Liver (tissue), 8 donors: ENCODE measurements at regions not wholly inside any gene's neighbourhood (a gene's known extent, or its start where the extent isn't known, plus 50 kb on each side); places are given as distances from the start of the nearest gene placed in this dataset.

ENCODE experiments used
- DNase-seq: peaks from one replicate; pipeline ENCODE4 v3.0.0-alpha.2; 2017; ENCODE audit warnings: low spot score
- H3K27ac ChIP-seq, 2 donors: one replicate each; pipeline ENCODE4 v1.7.0; 2013; ENCODE audit warnings: inconsistent platforms in 2 of 2, low read length in 2 of 2, control low read depth in 1 of 2, low read depth in 1 of 2, mild to moderate bottlenecking in 1 of 2
- H3K27me3 ChIP-seq, 4 donors: one replicate each; pipeline versions ENCODE4 v1.6.1 to v1.7.0; 2013; ENCODE audit warnings: low read length in 3 of 4, inconsistent platforms in 1 of 4, mild to moderate bottlenecking in 1 of 4, moderate library complexity in 1 of 4; ENCODE audit not compliant: control insufficient read depth in 4 of 4, insufficient read depth in 4 of 4
- H3K36me3 ChIP-seq, 4 donors: one replicate each; pipeline versions ENCODE4 v1.6.1 to v1.7.0; 2013; ENCODE audit warnings: low read length in 3 of 4, mild to moderate bottlenecking in 3 of 4, low read depth in 1 of 4, moderate library complexity in 1 of 4; ENCODE audit not compliant: control insufficient read depth in 4 of 4, insufficient read depth in 3 of 4
- H3K4me1 ChIP-seq, 4 donors: one replicate each; pipeline versions ENCODE4 v1.6.1 to v1.7.0; 2013; ENCODE audit warnings: low read length in 3 of 4, mild to moderate bottlenecking in 3 of 4, moderate library complexity in 1 of 4; ENCODE audit not compliant: control insufficient read depth in 4 of 4, insufficient read depth in 4 of 4
- H3K4me3 ChIP-seq, 3 donors: one replicate each; pipeline versions ENCODE4 v1.6.1 to v1.7.0; 2013; ENCODE audit warnings: low read length in 3 of 3, control low read depth in 1 of 3, low read depth in 1 of 3, mild to moderate bottlenecking in 1 of 3
- H3K9ac ChIP-seq, 2 donors: one replicate each; pipeline ENCODE4 v1.7.0; 2013; ENCODE audit warnings: low read length in 2 of 2, mild to moderate bottlenecking in 2 of 2, moderate library complexity in 2 of 2, control low read depth in 1 of 2, low read depth in 1 of 2
- H3K9me3 ChIP-seq, 4 donors: one replicate each; pipeline versions ENCODE4 v1.6.1 to v1.7.0; 2013; ENCODE audit warnings: low read length in 3 of 4; ENCODE audit not compliant: control insufficient read depth in 4 of 4
- ATF3 ChIP-seq: IDR thresholded peaks from 2 replicates; pipeline ENCODE4 v1.6.1; 2016; ENCODE audit warnings: antibody characterized with exemption
- CTCF ChIP-seq: fragments of 150-350 bp; IDR thresholded peaks from 2 replicates; pipeline ENCODE4 v1.5.1; 2017; ENCODE audit warnings: improper control_type of control experiment, low read depth, low read length; ENCODE audit not compliant: missing input control
- EGR1 ChIP-seq, 2 donors: IDR thresholded peaks; 2 replicates each; pipeline ENCODE4 v1.6.1; 2016 to 2018; ENCODE audit warnings: antibody characterized with exemption in 2 of 2, low read depth in 2 of 2
- FOXA1 ChIP-seq: IDR thresholded peaks from 2 replicates; pipeline ENCODE4 v1.6.1; 2016; ENCODE audit warnings: antibody characterized with exemption
- FOXA2 ChIP-seq: IDR thresholded peaks from 2 replicates; pipeline ENCODE4 v1.6.1; 2016; ENCODE audit warnings: antibody characterized with exemption
- GABPA ChIP-seq, 2 donors: IDR thresholded peaks in 1 of 2; conservative IDR thresholded peaks in 1 of 2; 2 replicates each; pipeline ENCODE4 v1.6.1; 2016; ENCODE audit warnings: antibody characterized with exemption in 2 of 2, mild to moderate bottlenecking in 1 of 2, moderate library complexity in 1 of 2
- HNF4A ChIP-seq, 2 donors: conservative IDR thresholded peaks; 2 replicates each; pipeline ENCODE4 v1.6.1; 2016; ENCODE audit warnings: antibody characterized with exemption in 2 of 2, mild to moderate bottlenecking in 2 of 2
- HNF4G ChIP-seq: IDR thresholded peaks from 2 replicates; pipeline ENCODE4 v1.6.1; 2016; ENCODE audit warnings: antibody characterized with exemption
- JUND ChIP-seq, 2 donors: IDR thresholded peaks; 2 replicates each; pipeline ENCODE4 v1.6.1; 2016; ENCODE audit warnings: antibody characterized with exemption in 2 of 2
- MAX ChIP-seq: IDR thresholded peaks from 2 replicates; pipeline ENCODE4 v1.6.1; 2016; ENCODE audit warnings: antibody characterized with exemption
- NR2F2 ChIP-seq: IDR thresholded peaks from 2 replicates; pipeline ENCODE4 v1.6.1; 2016; ENCODE audit warnings: antibody characterized with exemption
- RAD21 ChIP-seq, 2 donors: IDR thresholded peaks; 2 replicates each; pipeline ENCODE4 v1.6.1; 2016; ENCODE audit warnings: antibody characterized with exemption in 2 of 2, mild to moderate bottlenecking in 2 of 2
- REST ChIP-seq: IDR thresholded peaks from 2 replicates; pipeline ENCODE4 v1.6.1; 2016; ENCODE audit warnings: antibody characterized with exemption, mild to moderate bottlenecking
- RXRA ChIP-seq, 2 donors: IDR thresholded peaks; 2 replicates each; pipeline ENCODE4 v1.6.1; 2017 to 2018; ENCODE audit warnings: antibody characterized with exemption in 2 of 2, mild to moderate bottlenecking in 1 of 2
- SP1 ChIP-seq: IDR thresholded peaks from 2 replicates; pipeline ENCODE4 v1.6.1; 2018; ENCODE audit warnings: antibody characterized with exemption, mild to moderate bottlenecking
- TAF1 ChIP-seq: conservative IDR thresholded peaks from 2 replicates; pipeline ENCODE4 v1.6.1; 2016; ENCODE audit warnings: antibody characterized with exemption, mild to moderate bottlenecking
- YY1 ChIP-seq: IDR thresholded peaks from 2 replicates; pipeline ENCODE4 v1.6.1; 2016; ENCODE audit warnings: antibody characterized with exemption, mild to moderate bottlenecking
- ZBTB33 ChIP-seq: IDR thresholded peaks from 2 replicates; pipeline ENCODE4 v1.6.1; 2016; ENCODE audit warnings: antibody characterized with exemption
- WGBS: extraction: QIAGEN DNeasy Blood & Tissue Kit; methylation state at CpG from one replicate; pipeline ENCODE4 v1.1.7; 2013; 5-methylcytosine and 5-hydroxymethylcytosine counted together
- donor health status: healthy.
- donor health status: healthy.
- donor health status: healthy.
- donor health status: healthy.
- donor health status: healthy.

GRCh38 chr4:125140966-125141495, 173.7 kb upstream of the FAT4 start:
- no peak overlapping the region for H3K27ac ChIP-seq
- H3K4me3 ChIP-seq = no peak overlapping the region
- DNase-seq = no peak
- no peaks in the 10 kb centered on the region for H3K27me3 ChIP-seq
- H3K36me3 ChIP-seq = no peaks in the 10 kb centered on the region
- no peak for TF ChIP-seq GABPA (IDR thresholded peaks at IDR 0.05 in 1 of 2, conservative IDR thresholded peaks at IDR 0.05 in 1 of 2)
- no peak for TF ChIP-seq FOXA1
- no peak for TF ChIP-seq EGR1 (IDR thresholded peaks at IDR 0.05; ENCODE audit: low read depth in 2 of 2)
- TF ChIP-seq YY1 = no peak
- TF ChIP-seq RXRA (IDR thresholded peaks at IDR 0.05) = no peak
- no peak for TF ChIP-seq RAD21 (IDR thresholded peaks at IDR 0.05)
- no peak for TF ChIP-seq SP1
- TF ChIP-seq TAF1 = no peak
- no peak for TF ChIP-seq REST
- no peak for TF ChIP-seq ATF3
- TF ChIP-seq FOXA2 = no peak
- no peak for TF ChIP-seq HNF4G
- no peak for TF ChIP-seq ZBTB33
- no peak for TF ChIP-seq CTCF
- no peak for TF ChIP-seq JUND (IDR thresholded peaks at IDR 0.05)
- no peak for TF ChIP-seq NR2F2
- H3K9me3 ChIP-seq = no peaks in the 10 kb centered on the region
- no peaks in the 10 kb centered on the region for H3K4me1 ChIP-seq
- 70% methylated on average over 4 of the region's 4 CpGs for WGBS
- no peak overlapping the region for H3K9ac ChIP-seq

- Histone ChIP-seq H3K27ac (no peak overlapping the region), H3K9ac (no peak overlapping the region), H3K36me3 (no peaks in the 10 kb centered on the region), H3K9me3 (no peaks in the 10 kb centered on the region), H3K4me1 (no peaks in the 10 kb centered on the region), H3K27me3 (no peaks in the 10 kb centered on the region), H3K4me3 (no peak overlapping the region)
- WGBS = 73% methylated on average over 2 of the region's 2 CpGs
- TF ChIP-seq ATF3 (no peak), FOXA2 (no peak), NR2F2 (no peak), JUND (IDR thresholded peaks at IDR 0.05) (no peak), ZBTB33 (no peak), CTCF (no peak), TAF1 (no peak), RAD21 (IDR thresholded peaks at IDR 0.05) (no peak), YY1 (no peak), HNF4G (no peak), GABPA (IDR thresholded peaks at IDR 0.05 in 1 of 2, conservative IDR thresholded peaks at IDR 0.05 in 1 of 2) (no peak), MAX (no peak), RXRA (IDR thresholded peaks at IDR 0.05) (no peak), HNF4A (conservative IDR thresholded peaks at IDR 0.05) (no peak)
- no peak for DNase-seq
Observed at GRCh38 chr4:125135652-125136051, 179.1 kb upstream of the FAT4 start.
